Body of pancreas (tissue), 4 donors: ENCODE measurements at regions not wholly inside any gene's neighbourhood (a gene's known extent, or its start where the extent isn't known, plus 50 kb on each side); places are given as distances from the start of the nearest gene placed in this dataset.

ENCODE experiments used
- ATAC-seq: fragments of 150-250 bp; one replicate; pipeline ENCODE4 v1.9.1; 2016
- DNase-seq, 4 donors: peaks; one replicate each; pipeline ENCODE4 v3.0.0-alpha.2; 2019
- H3K27ac ChIP-seq, 4 donors: fragments of 200-600 bp; sonication (generic); 1 replicate in 3 of 4; 2 replicates in 1 of 4; pipeline versions ENCODE4 v1.5.1 to v1.6.1; 2016 to 2019; ENCODE audit warnings: mild to moderate bottlenecking in 1 of 4, mixed read lengths in 1 of 4, moderate library complexity in 1 of 4
- H3K27me3 ChIP-seq, 2 donors: fragments of 200-600 bp; sonication (generic); one replicate each; pipeline ENCODE4 v1.6.0; 2016; ENCODE audit warnings: mild to moderate bottlenecking in 1 of 2
- H3K36me3 ChIP-seq, 2 donors: fragments of 200-600 bp; sonication (generic); replicated peaks in 1 of 2; 2 replicates each; pipeline ENCODE4 v1.5.1; 2016; ENCODE audit warnings: low read depth in 2 of 2; ENCODE audit not compliant: insufficient read depth in 1 of 2
- H3K4me1 ChIP-seq: fragments of 200-600 bp; sonication (generic); one replicate; pipeline ENCODE4 v1.6.0; 2016
- H3K4me3 ChIP-seq, 2 donors: fragments of 200-600 bp; sonication (generic); 1 replicate in 1 of 2; 2 replicates in 1 of 2; pipeline ENCODE4 v1.5.1; 2016 to 2019
- H3K9me3 ChIP-seq, 3 donors: fragments of 200-600 bp; sonication (generic); 1 replicate in 2 of 3; 2 replicates in 1 of 3; pipeline ENCODE4 v1.5.1; 2016
- POLR2A ChIP-seq, 3 donors: fragments of 450-650 bp; IDR thresholded peaks; one replicate each; pipeline ENCODE4 v1.6.1; 2016; ENCODE audit warnings: antibody characterized with exemption in 3 of 3, mild to moderate bottlenecking in 2 of 3
- WGBS, 2 donors: methylation state at CpG; one replicate each; pipeline ENCODE4 v1.1.5; 2017; 5-methylcytosine and 5-hydroxymethylcytosine counted together
- intact Hi-C: fragments of 100-400 bp; cut with DNase I; formaldehyde crosslinking; loops from one replicate; pipeline ENCODE4 v1.15.1; 2023
- TF ChIP-seq, protein P1 (sequence below), 7 experiments: fragments of 450-650 bp in 4 of 7; fragments of 200-600 bp in 3 of 7; sonication (generic) in 3 of 7; IDR thresholded peaks; one replicate each; pipeline ENCODE4 v1.5.1; 2016 to 2019; ENCODE audit warnings: antibody characterized with exemption in 7 of 7

DNA sequence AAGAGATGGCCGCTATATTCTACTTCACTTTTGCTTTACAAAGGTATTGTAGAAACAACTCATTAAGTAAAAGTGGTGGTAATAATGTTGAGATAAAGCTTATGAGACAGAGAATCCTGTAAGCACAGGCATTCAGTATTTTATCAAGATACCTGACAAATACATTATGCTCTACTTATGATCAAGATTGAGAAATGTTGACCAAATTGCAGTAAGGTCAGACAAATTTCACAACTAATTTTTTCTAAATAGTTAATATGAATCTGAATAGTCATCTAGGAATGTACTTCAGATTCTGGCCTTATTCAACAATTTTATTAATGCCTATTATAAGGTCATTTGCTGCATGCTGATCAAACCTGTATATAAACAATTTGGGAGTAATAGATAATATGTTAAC is 95.1 kb upstream of the MBNL1 start:
- TF ChIP-seq POLR2A (IDR thresholded peaks at IDR 0.05) = no peak
- TF ChIP-seq, protein P1, sequence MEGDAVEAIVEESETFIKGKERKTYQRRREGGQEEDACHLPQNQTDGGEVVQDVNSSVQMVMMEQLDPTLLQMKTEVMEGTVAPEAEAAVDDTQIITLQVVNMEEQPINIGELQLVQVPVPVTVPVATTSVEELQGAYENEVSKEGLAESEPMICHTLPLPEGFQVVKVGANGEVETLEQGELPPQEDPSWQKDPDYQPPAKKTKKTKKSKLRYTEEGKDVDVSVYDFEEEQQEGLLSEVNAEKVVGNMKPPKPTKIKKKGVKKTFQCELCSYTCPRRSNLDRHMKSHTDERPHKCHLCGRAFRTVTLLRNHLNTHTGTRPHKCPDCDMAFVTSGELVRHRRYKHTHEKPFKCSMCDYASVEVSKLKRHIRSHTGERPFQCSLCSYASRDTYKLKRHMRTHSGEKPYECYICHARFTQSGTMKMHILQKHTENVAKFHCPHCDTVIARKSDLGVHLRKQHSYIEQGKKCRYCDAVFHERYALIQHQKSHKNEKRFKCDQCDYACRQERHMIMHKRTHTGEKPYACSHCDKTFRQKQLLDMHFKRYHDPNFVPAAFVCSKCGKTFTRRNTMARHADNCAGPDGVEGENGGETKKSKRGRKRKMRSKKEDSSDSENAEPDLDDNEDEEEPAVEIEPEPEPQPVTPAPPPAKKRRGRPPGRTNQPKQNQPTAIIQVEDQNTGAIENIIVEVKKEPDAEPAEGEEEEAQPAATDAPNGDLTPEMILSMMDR (IDR thresholded peaks at IDR 0.05) = no peak
- Histone ChIP-seq H3K36me3 (no peaks in the 10 kb centered on the region), H3K27ac (no peak overlapping the region), H3K4me3 (no peak overlapping the region), H3K9me3 (no peaks in the 10 kb centered on the region), H3K4me1 (no peaks in the 10 kb centered on the region), H3K27me3 (no peaks in the 10 kb centered on the region)
- WGBS, 2 donors = 91 to 96% methylated on average over 1 of the region's 1 CpG
- ATAC-seq = no peak
- DNase-seq = no peak
- intact Hi-C loops = no loop called here

DNA sequence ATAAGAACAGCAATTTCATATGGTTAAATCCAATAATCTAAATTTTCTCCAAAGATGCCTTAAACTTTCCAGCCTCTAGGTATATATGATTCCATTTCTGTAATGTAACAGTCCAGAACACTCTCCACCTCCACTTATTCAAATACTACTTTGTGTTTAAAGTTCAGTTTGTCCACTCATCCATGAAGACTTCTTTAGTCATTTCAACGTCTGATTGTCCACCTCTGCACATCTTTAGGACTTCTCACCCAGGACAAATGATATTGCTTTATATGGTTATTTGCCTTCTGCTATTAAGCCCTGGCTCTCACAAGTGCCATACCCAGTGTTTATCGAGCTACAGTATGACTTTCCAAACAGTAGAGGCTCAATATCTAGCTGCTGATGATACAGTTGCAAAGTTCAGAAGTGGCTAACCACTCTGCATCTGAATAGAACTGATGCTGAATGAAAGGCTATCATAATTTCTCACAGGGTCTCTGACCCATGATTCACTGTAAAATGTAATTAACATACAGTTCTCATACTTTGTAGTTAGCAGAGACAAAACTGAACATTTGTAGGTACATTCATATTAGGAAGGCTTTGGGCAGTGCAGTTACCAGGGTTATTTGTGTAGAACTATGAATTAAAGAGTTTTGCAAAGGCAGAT is 93.7 kb upstream of the MBNL1 start:
- no peaks in the 10 kb centered on the region for H3K27me3 ChIP-seq
- DNase-seq (no peak), ATAC-seq (no peak)
- H3K4me3 ChIP-seq = no peak overlapping the region
- intact Hi-C loops = no loop called here
- no peaks in the 10 kb centered on the region for H3K4me1 ChIP-seq
- WGBS, 2 donors = 62 to 74% methylated on average over 2 of the region's 2 CpGs
- TF ChIP-seq POLR2A (IDR thresholded peaks at IDR 0.05) = no peak
- TF ChIP-seq, protein P1 (IDR thresholded peaks at IDR 0.05) = no peak
- H3K36me3 ChIP-seq = no peaks in the 10 kb centered on the region
- H3K27ac ChIP-seq = no peak overlapping the region
- H3K9me3 ChIP-seq = no peaks in the 10 kb centered on the region

DNA sequence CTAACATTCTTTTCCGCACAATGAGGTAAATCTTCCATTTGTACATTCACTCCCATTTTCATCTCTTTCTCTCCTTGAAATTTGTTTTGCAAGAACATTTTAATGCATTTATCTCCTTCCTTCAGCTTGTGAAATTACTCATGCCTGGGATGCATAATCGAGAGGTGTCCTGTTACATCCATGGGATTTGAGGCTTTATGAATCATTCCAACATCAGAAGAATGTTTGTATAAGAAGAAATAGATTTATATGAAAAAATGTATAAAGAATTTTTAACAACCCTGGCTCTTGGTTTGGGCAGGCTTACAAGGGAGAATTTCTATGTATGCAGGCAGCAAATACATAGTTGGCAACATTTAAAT is 93.2 kb upstream of the MBNL1 start:
- no peaks in the 10 kb centered on the region for H3K36me3 ChIP-seq
- no peaks in the 10 kb centered on the region for H3K9me3 ChIP-seq
- no peak overlapping the region for H3K4me3 ChIP-seq
- intact Hi-C loops = no loop called here
- DNase-seq (no peak), ATAC-seq (no peak)
- no peak for TF ChIP-seq POLR2A (IDR thresholded peaks at IDR 0.05)
- TF ChIP-seq, protein P1 (IDR thresholded peaks at IDR 0.05) = no peak
- 91 to 98% methylated on average over 2 of the region's 2 CpGs for WGBS, 2 donors
- H3K4me1 ChIP-seq = no peaks in the 10 kb centered on the region
- no peak overlapping the region for H3K27ac ChIP-seq
- no peaks in the 10 kb centered on the region for H3K27me3 ChIP-seq

DNA sequence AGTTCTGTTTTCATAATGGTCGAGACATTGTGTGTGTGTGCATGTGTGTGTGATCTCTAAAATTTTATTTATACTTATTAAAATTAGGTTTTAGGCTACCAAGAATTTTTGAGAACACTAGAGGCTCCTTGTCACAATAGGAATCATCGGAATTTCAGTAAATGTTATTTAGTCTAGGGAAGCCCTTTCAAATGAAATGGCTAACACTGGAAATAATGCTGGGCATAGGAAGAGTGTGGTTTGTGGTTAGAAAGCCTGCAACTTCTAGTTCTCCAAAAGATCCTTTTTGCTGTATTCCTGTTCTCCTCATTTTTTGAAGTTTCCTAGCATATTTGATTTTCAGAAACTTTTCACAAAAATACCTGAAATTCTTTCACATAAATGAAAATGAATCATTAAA is 92.5 kb upstream of the MBNL1 start:
- 73 to 83% methylated on average over 2 of the region's 2 CpGs for WGBS, 2 donors
- no peaks in the 10 kb centered on the region for H3K36me3 ChIP-seq
- H3K9me3 ChIP-seq = no peaks in the 10 kb centered on the region
- intact Hi-C loops = no loop called here
- no peak overlapping the region for H3K4me3 ChIP-seq
- ATAC-seq = no peak
- TF ChIP-seq, protein P1 (IDR thresholded peaks at IDR 0.05) = no peak
- no peak for TF ChIP-seq POLR2A (IDR thresholded peaks at IDR 0.05)
- no peak for DNase-seq
- no peaks in the 10 kb centered on the region for H3K27me3 ChIP-seq
- H3K4me1 ChIP-seq = no peaks in the 10 kb centered on the region
- H3K27ac ChIP-seq = no peak overlapping the region

DNA sequence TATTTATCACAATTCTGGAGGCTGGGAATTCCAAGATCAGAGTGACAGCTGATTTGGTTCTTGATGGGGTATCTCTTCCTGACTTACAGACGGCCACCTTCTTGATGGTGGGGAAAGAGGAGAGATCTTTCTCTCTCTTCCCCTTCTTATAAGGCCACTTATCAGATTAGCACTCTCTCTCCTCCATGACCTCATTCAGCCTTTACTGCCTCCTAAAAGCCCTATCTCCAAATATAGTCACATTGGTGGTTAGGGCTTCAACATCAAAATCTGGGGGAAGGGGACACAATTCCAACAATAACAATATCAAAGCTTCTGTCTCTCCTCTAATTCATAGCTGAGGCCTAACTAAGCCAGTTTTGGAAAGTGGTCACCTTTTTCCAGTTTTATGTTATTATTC is 91.7 kb upstream of the MBNL1 start:
- 77 to 85% methylated on average over 1 of the region's 1 CpG for WGBS, 2 donors
- DNase-seq = no peak
- no peaks in the 10 kb centered on the region for H3K9me3 ChIP-seq
- no peaks in the 10 kb centered on the region for H3K36me3 ChIP-seq
- H3K4me1 ChIP-seq = no peaks in the 10 kb centered on the region
- intact Hi-C loops = no loop called here
- TF ChIP-seq, protein P1 (IDR thresholded peaks at IDR 0.05) = no peak
- TF ChIP-seq POLR2A (IDR thresholded peaks at IDR 0.05) = no peak
- ATAC-seq = no peak
- H3K4me3 ChIP-seq = no peak overlapping the region
- no peak overlapping the region for H3K27ac ChIP-seq
- H3K27me3 ChIP-seq = no peaks in the 10 kb centered on the region
